Testis (tissue), 2 donors: ENCODE measurements at regions not wholly inside any gene's neighbourhood (a gene's known extent, or its start where the extent isn't known, plus 50 kb on each side); places are given as distances from the start of the nearest gene placed in this dataset.

Source experiments
- DNase-seq: peaks from one replicate; pipeline ENCODE4 v3.0.0-alpha.2; 2019
- H3K27ac ChIP-seq, 2 donors: fragments of 200-600 bp; sonication (generic); one replicate each; pipeline ENCODE4 v1.5.1; 2019
- H3K27me3 ChIP-seq: fragments of 200-600 bp; sonication (generic); one replicate; pipeline ENCODE4 v1.5.1; 2019
- H3K36me3 ChIP-seq: fragments of 200-600 bp; sonication (generic); one replicate; pipeline ENCODE4 v1.5.1; 2017; ENCODE audit warnings: low read depth; ENCODE audit errors: missing control alignments
- H3K4me1 ChIP-seq: fragments of 200-600 bp; sonication (generic); one replicate; pipeline ENCODE4 v1.5.1; 2019
- H3K4me3 ChIP-seq, 2 donors: fragments of 200-600 bp; sonication (generic); one replicate each; pipeline ENCODE4 v1.5.1; 2017 to 2019
- H3K9me3 ChIP-seq: fragments of 200-600 bp; sonication (generic); one replicate; pipeline ENCODE4 v1.5.1; 2017
- CTCF ChIP-seq, 3 experiments: fragments of 450-650 bp in 2 of 3; fragments of 200-600 bp in 1 of 3; sonication (generic) in 1 of 3; IDR thresholded peaks; one replicate each; pipeline ENCODE4 v1.5.1; 2016 to 2019; ENCODE audit warnings: antibody characterized with exemption in 3 of 3, mild to moderate bottlenecking in 2 of 3, moderate library complexity in 1 of 3
- POLR2A ChIP-seq: fragments of 450-650 bp; IDR thresholded peaks from one replicate; pipeline ENCODE4 v1.6.1; 2017; ENCODE audit warnings: antibody characterized with exemption, mild to moderate bottlenecking, moderate library complexity
- WGBS, 2 donors: methylation state at CpG; one replicate each; pipeline ENCODE4 v1.1.5; 2018; 5-methylcytosine and 5-hydroxymethylcytosine counted together
- intact Hi-C: fragments of 100-400 bp; cut with DNase I; formaldehyde crosslinking; loops from one replicate; pipeline ENCODE4 v1.15.1; 2023; ENCODE audit warnings: low total_unique reads

DNA sequence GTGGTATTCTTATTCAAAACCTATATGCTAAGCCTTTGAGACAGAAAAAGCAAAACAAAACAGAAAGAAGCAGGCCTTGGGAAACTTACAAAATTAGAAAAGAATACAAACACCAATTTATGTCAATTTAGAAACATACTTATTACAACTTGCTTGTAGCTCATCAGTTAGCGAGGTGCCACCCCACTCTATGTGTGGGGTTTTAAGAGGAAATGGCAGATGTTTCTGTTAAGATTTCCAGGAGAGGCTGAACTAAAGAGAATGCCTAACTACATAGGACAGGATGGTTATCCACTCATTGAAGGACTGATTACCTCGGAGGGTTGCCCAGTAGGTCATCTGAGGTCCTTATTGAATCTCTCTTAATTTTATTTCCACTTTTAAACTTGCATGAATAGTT lies 302.0 kb downstream of the ETS1 start:
- WGBS, 2 donors, result 79 to 85% methylated on average over 2 of the region's 2 CpGs
- intact Hi-C loops, result no loop called here
- Histone ChIP-seq H3K9me3 (no peaks in the 10 kb centered on the region), H3K27ac (no peak overlapping the region), H3K4me3 (no peak overlapping the region), H3K36me3 (no peaks in the 10 kb centered on the region), H3K27me3 (no peaks in the 10 kb centered on the region), H3K4me1 (no peaks in the 10 kb centered on the region)
- no peak for DNase-seq
- TF ChIP-seq CTCF (IDR thresholded peaks at IDR 0.05) (no peak), POLR2A (no peak)

DNA sequence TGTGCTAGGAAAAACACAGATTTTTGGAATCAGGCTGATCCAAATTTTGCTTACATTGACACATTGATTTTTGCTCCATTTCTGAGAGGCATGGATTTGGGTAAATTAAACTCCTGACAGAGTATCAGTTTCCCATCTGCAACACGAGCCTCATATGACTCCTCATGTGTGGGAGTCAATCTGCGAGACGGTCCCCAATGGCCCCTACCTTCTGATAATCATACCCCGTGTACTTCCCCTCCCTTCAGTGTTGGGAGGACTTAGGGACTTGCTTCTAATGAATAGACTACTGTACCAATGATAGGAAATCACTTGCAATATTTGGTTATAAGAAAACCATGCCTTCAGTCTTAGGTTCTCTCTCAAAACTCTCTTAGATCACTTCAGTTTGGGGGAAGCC lies 302.7 kb downstream of the ETS1 start:
- no peak for DNase-seq
- intact Hi-C loops, result no loop called here
- Histone ChIP-seq H3K27me3 (no peaks in the 10 kb centered on the region), H3K27ac (no peak overlapping the region), H3K36me3 (no peaks in the 10 kb centered on the region), H3K4me1 (no peaks in the 10 kb centered on the region), H3K4me3 (no peak overlapping the region), H3K9me3 (no peaks in the 10 kb centered on the region)
- 64 to 88% methylated on average over 4 of the region's 4 CpGs for WGBS, 2 donors
- TF ChIP-seq CTCF (IDR thresholded peaks at IDR 0.05), result no peak
- no peak for TF ChIP-seq POLR2A

- Histone ChIP-seq H3K27me3 (no peaks in the 10 kb centered on the region), H3K27ac (no peak overlapping the region), H3K4me1 (no peaks in the 10 kb centered on the region), H3K36me3 (no peaks in the 10 kb centered on the region), H3K9me3 (no peaks in the 10 kb centered on the region), H3K4me3 (no peak overlapping the region)
- 84 to 94% methylated on average over 1 of the region's 1 CpG for WGBS, 2 donors
- intact Hi-C loops, result no loop called here
- no peak for DNase-seq
- TF ChIP-seq CTCF (IDR thresholded peaks at IDR 0.05) (no peak), POLR2A (no peak)
Measured at GRCh38 chr11:128283451-128283850, 303.9 kb downstream of the ETS1 start.

- 96 to 97% methylated on average over 7 of the region's 7 CpGs for WGBS, 2 donors
- no peak for TF ChIP-seq POLR2A
- no peak for TF ChIP-seq CTCF (IDR thresholded peaks at IDR 0.05)
- Histone ChIP-seq H3K4me3 (no peak overlapping the region), H3K9me3 (no peaks in the 10 kb centered on the region), H3K27ac (no peak overlapping the region), H3K27me3 (no peaks in the 10 kb centered on the region), H3K4me1 (no peaks in the 10 kb centered on the region), H3K36me3 (no peaks in the 10 kb centered on the region)
- no peak for DNase-seq
- intact Hi-C loops, result no loop called here
Measured at GRCh38 chr11:128282053-128282452, 305.3 kb downstream of the ETS1 start.

- TF ChIP-seq CTCF (IDR thresholded peaks at IDR 0.05) (no peak), POLR2A (no peak)
- 82 to 89% methylated on average over 1 of the region's 1 CpG for WGBS, 2 donors
Measured at GRCh38 chr11:128279866-128280265, 307.5 kb downstream of the ETS1 start.

More at GRCh38 chr11:128279866-128280265, 307.5 kb downstream of the ETS1 start:
- intact Hi-C loops, result no loop called here
- H3K27ac ChIP-seq, result no peak overlapping the region
- H3K27me3 ChIP-seq, result no peaks in the 10 kb centered on the region
- H3K4me1 ChIP-seq, result no peaks in the 10 kb centered on the region
- H3K36me3 ChIP-seq, result no peaks in the 10 kb centered on the region
- no peak for DNase-seq
- H3K4me3 ChIP-seq, result no peak overlapping the region
- no peaks in the 10 kb centered on the region for H3K9me3 ChIP-seq
